ENCODE measurements at regions not wholly inside any gene's neighbourhood (a gene's known extent, or its start where the extent isn't known, plus 50 kb on each side); places are given as distances from the start of the nearest gene placed in this dataset.

GRCh38 chr4:122227202-122227601 is 75.1 kb downstream of the BLTP1 start:
- H4K20me1 ChIP-seq (ENCODE audit: insufficient read depth, low read length) = no peaks in the 10 kb centered on the region
- H3K56ac ChIP-seq (ENCODE audit: extremely low read depth, insufficient read depth, low read length) = no peak overlapping the region
- ATAC-seq (ENCODE audit: low read depth) (no peak), DNase-seq (no peak)
- no TSS peak for BruUV-seq (replicated peaks)
- H3K27ac ChIP-seq (ENCODE audit: insufficient read depth, low read length) = no peak overlapping the region
- no peak overlapping the region for H2AFZ ChIP-seq (replicated peaks; ENCODE audit: low read length, poor library complexity)
- no peak overlapping the region for H2AK5ac ChIP-seq (ENCODE audit: low read depth, low read length)
- H4K91ac ChIP-seq (ENCODE audit: insufficient read depth, low read depth, low read length) = no peak overlapping the region
- in situ Hi-C loops (cut with MboI; ENCODE audit: low sequenced_read_pairs) (no loop called here), intact Hi-C loops (cut with micrococcal nuclease) (no loop called here), dilution Hi-C loops (cut with HindIII; ENCODE audit: low sequenced_read_pairs, unreplicated experiment) (no loop called here)
- no peak overlapping the region for H2BK120ac ChIP-seq (ENCODE audit: low read depth, low read length)
- no peak overlapping the region for H3K9ac ChIP-seq (ENCODE audit: low read depth, low read length)
- no peak overlapping the region for H2BK15ac ChIP-seq (ENCODE audit: low read depth, low read length)
- POLR2A ChIA-PET (ENCODE audit: unreplicated experiment) = no interaction called here
- no peaks in the 10 kb centered on the region for H3K9me1 ChIP-seq (ENCODE audit: insufficient read depth, low read length)
- no peak overlapping the region; the same call in 1 of the 2 replicates for H4K5ac ChIP-seq (ENCODE audit: low read depth, low read length)
- peaks cover 14% of the 10 kb centered on the region for H3K36me3 ChIP-seq (ENCODE audit: control insufficient read depth, insufficient read depth, low read length)
- H3K9me3 ChIP-seq (ENCODE audit: control insufficient read depth, insufficient read depth, low read length) = no peaks in the 10 kb centered on the region
- CTCF ChIA-PET = interaction anchor here (1.5 kb wide), 1 partner anchor 327 kb away, joined by 5 read pairs; no protein-coding TSS in a partner anchor
- H3K27me3 ChIP-seq (ENCODE audit: control insufficient read depth, insufficient read depth, low read length) = no peaks in the 10 kb centered on the region
- H3K4me2 ChIP-seq (ENCODE audit: low read depth, low read length) = no peak overlapping the region
- H3K79me1 ChIP-seq (ENCODE audit: low read depth in 1 of 2, low read length in 2 of 2) = no peaks in the 10 kb centered on the region
- H2BK5ac ChIP-seq (ENCODE audit: low read depth, low read length, poor library complexity, severe bottlenecking) = no peak overlapping the region
- H3K23ac ChIP-seq (ENCODE audit: low read depth, low read length) = no peak overlapping the region
- H4K8ac ChIP-seq (ENCODE audit: low read depth in 2 of 2, low read length in 2 of 2) = no peak overlapping the region
- H2AK9ac ChIP-seq (replicated peaks; ENCODE audit: low read depth, low read length, poor library complexity) = no peak overlapping the region
- no peak overlapping the region for H3K4me3 ChIP-seq (ENCODE audit: insufficient read depth, low read depth, low read length)
- no peaks in the 10 kb centered on the region for H3K4me1 ChIP-seq (ENCODE audit: control insufficient read depth, insufficient read depth, low read length)
- no CpG with 5 or more reads among the region's 2 CpGs for WGBS, 2 experiments (ENCODE audit: extremely low coverage in 2 of 2, insufficient read length in 1 of 2)
- H3K18ac ChIP-seq (ENCODE audit: low read depth, low read length) = no peak overlapping the region
- no peak overlapping the region for H3K14ac ChIP-seq (replicated peaks; ENCODE audit: low read depth, low read length)
- TF ChIP-seq CEBPB (IDR thresholded peaks at IDR 0.05; ENCODE audit: low read depth, low read length) = peak; percentile 79
- no peak for TF ChIP-seq FOS (IDR thresholded peaks at IDR 0.05; ENCODE audit: low read depth, low read length)
- H2BK20ac ChIP-seq (ENCODE audit: low read depth, low read length) = no peak overlapping the region
- H3K4ac ChIP-seq (ENCODE audit: low read depth, low read length) = no peak overlapping the region
